ENCODE measurements at regions not wholly inside any gene's neighbourhood (a gene's known extent, or its start where the extent isn't known, plus 50 kb on each side); places are given as distances from the start of the nearest gene placed in this dataset.

DNA sequence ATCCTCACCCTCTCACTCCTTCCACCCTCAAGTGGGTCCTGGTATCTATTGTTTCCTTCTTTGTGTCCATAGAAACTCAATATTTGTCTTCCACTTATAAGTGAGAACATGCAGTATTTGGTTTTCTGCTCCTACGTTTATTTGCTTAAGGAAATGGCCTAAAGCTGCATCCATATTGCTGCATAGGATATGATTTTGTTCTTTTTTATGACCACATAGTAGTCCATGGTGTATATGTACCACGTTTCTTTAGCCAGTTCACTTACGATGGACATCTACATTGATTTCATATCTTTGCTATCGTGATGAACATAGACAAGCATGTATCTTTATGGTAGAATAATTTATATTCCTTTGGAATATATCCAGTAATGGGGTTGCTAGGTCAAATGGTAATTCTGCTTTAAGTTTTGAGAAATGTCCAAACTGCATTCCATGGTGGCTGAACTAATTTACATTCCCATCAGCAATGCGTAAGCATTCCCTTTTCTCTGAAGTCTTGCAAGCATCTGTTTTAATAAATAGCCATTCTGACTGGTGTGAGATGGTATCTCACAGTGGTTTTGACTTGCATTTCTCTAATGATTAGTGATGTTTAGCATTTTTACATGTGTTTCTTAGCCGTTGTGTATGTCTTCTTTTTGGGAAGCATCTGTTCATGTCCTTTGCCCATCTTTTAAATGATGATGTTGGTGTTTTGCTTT is 650.2 kb downstream of the ZNF385D start:
- no TSS peak for BruUV-seq (replicated peaks)
- ATAC-seq (no peak), DNase-seq (ENCODE audit: low read depth, low spot score) (no peak)
- Histone ChIP-seq H3K9me3 (ENCODE audit: control insufficient read depth, insufficient read depth, low read depth, low read length) (no peaks in the 10 kb centered on the region), H3K36me3 (ENCODE audit: control insufficient read depth, insufficient read depth, low read length) (no peaks in the 10 kb centered on the region), H3K4me3 (ENCODE audit: low read depth in 2 of 2, low read length in 2 of 2) (no peak overlapping the region), H3K4me1 (ENCODE audit: control insufficient read depth, insufficient read depth, low read length) (no peaks in the 10 kb centered on the region), H3K27me3 (ENCODE audit: control insufficient read depth, insufficient read depth, low read length) (no peaks in the 10 kb centered on the region), H3K27ac (ENCODE audit: low read length) (no peak overlapping the region)
- CTCF ChIA-PET: no interaction called here
- POLR2A ChIA-PET: no interaction called here
- in situ Hi-C loops (cut with HindIII; ENCODE audit: low pct_unique_long_range_greater_than_20kb, low sequenced_read_pairs): no loop called here
- intact Hi-C loops (cut with micrococcal nuclease; ENCODE audit: unreplicated experiment): no loop called here
- TF ChIP-seq SIN3A (IDR thresholded peaks at IDR 0.05; ENCODE audit: borderline replicate concordance, insufficient read depth, low read depth, low read length): no peak
- no peak for TF ChIP-seq TCF7L2 (IDR thresholded peaks at IDR 0.05; ENCODE audit: low read depth, low read length)
- TF ChIP-seq, protein P1, sequence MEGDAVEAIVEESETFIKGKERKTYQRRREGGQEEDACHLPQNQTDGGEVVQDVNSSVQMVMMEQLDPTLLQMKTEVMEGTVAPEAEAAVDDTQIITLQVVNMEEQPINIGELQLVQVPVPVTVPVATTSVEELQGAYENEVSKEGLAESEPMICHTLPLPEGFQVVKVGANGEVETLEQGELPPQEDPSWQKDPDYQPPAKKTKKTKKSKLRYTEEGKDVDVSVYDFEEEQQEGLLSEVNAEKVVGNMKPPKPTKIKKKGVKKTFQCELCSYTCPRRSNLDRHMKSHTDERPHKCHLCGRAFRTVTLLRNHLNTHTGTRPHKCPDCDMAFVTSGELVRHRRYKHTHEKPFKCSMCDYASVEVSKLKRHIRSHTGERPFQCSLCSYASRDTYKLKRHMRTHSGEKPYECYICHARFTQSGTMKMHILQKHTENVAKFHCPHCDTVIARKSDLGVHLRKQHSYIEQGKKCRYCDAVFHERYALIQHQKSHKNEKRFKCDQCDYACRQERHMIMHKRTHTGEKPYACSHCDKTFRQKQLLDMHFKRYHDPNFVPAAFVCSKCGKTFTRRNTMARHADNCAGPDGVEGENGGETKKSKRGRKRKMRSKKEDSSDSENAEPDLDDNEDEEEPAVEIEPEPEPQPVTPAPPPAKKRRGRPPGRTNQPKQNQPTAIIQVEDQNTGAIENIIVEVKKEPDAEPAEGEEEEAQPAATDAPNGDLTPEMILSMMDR (IDR thresholded peaks at IDR 0.05): no peak
- TF ChIP-seq, protein P2, sequence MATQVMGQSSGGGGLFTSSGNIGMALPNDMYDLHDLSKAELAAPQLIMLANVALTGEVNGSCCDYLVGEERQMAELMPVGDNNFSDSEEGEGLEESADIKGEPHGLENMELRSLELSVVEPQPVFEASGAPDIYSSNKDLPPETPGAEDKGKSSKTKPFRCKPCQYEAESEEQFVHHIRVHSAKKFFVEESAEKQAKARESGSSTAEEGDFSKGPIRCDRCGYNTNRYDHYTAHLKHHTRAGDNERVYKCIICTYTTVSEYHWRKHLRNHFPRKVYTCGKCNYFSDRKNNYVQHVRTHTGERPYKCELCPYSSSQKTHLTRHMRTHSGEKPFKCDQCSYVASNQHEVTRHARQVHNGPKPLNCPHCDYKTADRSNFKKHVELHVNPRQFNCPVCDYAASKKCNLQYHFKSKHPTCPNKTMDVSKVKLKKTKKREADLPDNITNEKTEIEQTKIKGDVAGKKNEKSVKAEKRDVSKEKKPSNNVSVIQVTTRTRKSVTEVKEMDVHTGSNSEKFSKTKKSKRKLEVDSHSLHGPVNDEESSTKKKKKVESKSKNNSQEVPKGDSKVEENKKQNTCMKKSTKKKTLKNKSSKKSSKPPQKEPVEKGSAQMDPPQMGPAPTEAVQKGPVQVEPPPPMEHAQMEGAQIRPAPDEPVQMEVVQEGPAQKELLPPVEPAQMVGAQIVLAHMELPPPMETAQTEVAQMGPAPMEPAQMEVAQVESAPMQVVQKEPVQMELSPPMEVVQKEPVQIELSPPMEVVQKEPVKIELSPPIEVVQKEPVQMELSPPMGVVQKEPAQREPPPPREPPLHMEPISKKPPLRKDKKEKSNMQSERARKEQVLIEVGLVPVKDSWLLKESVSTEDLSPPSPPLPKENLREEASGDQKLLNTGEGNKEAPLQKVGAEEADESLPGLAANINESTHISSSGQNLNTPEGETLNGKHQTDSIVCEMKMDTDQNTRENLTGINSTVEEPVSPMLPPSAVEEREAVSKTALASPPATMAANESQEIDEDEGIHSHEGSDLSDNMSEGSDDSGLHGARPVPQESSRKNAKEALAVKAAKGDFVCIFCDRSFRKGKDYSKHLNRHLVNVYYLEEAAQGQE (IDR thresholded peaks at IDR 0.05; ENCODE audit: insufficient read depth in 1 of 2, low read depth in 2 of 2, low read length in 1 of 2): no peak
- TF ChIP-seq POLR2AphosphoS5 (IDR thresholded peaks at IDR 0.05; ENCODE audit: low read depth, low read length): no peak

DNA sequence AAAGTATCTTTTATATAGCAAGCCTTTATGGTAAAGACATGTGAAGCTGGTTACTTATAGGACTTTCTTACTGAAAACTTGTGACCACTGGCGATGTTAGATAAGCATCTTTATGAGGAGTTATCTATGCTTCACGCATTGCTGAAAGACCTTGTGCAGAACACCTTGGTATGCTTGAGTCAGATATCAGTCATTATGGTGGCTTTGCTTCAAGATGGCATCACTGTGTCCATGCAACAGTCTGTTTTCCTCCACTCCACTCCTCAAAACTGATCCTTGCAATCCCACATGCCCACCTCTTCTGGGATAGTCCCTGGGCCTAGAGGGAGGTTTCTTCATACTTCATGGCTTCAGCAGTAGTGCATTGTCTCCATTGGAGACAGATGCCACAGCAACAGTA is 656.3 kb downstream of the ZNF385D start:
- no peak overlapping the region for H3K4me3 ChIP-seq (ENCODE audit: low read depth in 2 of 2, low read length in 2 of 2)
- no peak for DNase-seq (ENCODE audit: low read depth, low spot score)
- no peaks in the 10 kb centered on the region for H3K36me3 ChIP-seq (ENCODE audit: control insufficient read depth, insufficient read depth, low read length)
- H3K4me1 ChIP-seq (ENCODE audit: control insufficient read depth, insufficient read depth, low read length): no peaks in the 10 kb centered on the region
- BruUV-seq (replicated peaks): no TSS peak
- in situ Hi-C loops (cut with HindIII; ENCODE audit: low pct_unique_long_range_greater_than_20kb, low sequenced_read_pairs): no loop called here
- ChIA-PET CTCF (no interaction called here), POLR2A (no interaction called here)
- ATAC-seq: no peak
- H3K27ac ChIP-seq (ENCODE audit: low read length): no peak overlapping the region
- H3K9me3 ChIP-seq (ENCODE audit: control insufficient read depth, insufficient read depth, low read depth, low read length): no peaks in the 10 kb centered on the region
- no peaks in the 10 kb centered on the region for H3K27me3 ChIP-seq (ENCODE audit: control insufficient read depth, insufficient read depth, low read length)
- TF ChIP-seq SIN3A (IDR thresholded peaks at IDR 0.05; ENCODE audit: borderline replicate concordance, insufficient read depth, low read depth, low read length) (no peak), TCF7L2 (IDR thresholded peaks at IDR 0.05; ENCODE audit: low read depth, low read length) (no peak)
- TF ChIP-seq, protein P2 (IDR thresholded peaks at IDR 0.05; ENCODE audit: insufficient read depth in 1 of 2, low read depth in 2 of 2, low read length in 1 of 2): no peak
- TF ChIP-seq, protein P1 (IDR thresholded peaks at IDR 0.05): no peak
- intact Hi-C loops (cut with micrococcal nuclease; ENCODE audit: unreplicated experiment): no loop called here

Data from Panc1 (cell line).